ENCODE measurements at regions not wholly inside any gene's neighbourhood (a gene's known extent, or its start where the extent isn't known, plus 50 kb on each side); places are given as distances from the start of the nearest gene placed in this dataset.
"Not testable (repeated sequence)": the region's sequence is repeated elsewhere in the genome, so short reads cannot be mapped to it uniquely, and the experiment has no call there.

DNA sequence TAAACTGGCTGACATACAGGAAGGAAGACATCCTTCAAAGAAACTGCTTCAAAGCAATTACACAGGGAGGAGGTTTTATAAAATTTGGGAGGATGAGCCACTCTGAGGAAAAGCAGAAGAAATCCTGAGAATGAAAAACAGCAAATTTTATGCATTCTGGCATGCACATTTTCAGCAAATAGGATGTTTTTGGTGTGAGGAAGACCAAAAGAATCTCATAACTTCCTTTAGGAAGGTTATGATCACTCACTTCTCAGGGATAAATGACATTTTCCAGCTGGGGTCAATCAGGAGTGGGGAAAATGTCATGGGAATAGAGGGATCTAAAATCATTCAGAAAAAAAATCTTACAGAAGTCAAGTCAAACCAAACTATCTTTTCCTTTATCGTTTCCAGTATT, 371.7 kb upstream of the CNTN6 start:
- H3K4me3 Mint-ChIP-seq, result no peak overlapping the region
- no peaks in the 10 kb centered on the region for H3K4me1 Mint-ChIP-seq
- DNase-seq, result no peak
- H3K9me3 Mint-ChIP-seq, result peaks cover 0 to 12% (median 4%) of the 10 kb centered on the region in 7 donors
- no peaks in the 10 kb centered on the region for H3K27me3 Mint-ChIP-seq
- no peak for ATAC-seq (ENCODE audit: low read depth in 2 of 2)
- no peaks in the 10 kb centered on the region for H3K36me3 Mint-ChIP-seq
- H3K27ac Mint-ChIP-seq, result no peak overlapping the region

DNA sequence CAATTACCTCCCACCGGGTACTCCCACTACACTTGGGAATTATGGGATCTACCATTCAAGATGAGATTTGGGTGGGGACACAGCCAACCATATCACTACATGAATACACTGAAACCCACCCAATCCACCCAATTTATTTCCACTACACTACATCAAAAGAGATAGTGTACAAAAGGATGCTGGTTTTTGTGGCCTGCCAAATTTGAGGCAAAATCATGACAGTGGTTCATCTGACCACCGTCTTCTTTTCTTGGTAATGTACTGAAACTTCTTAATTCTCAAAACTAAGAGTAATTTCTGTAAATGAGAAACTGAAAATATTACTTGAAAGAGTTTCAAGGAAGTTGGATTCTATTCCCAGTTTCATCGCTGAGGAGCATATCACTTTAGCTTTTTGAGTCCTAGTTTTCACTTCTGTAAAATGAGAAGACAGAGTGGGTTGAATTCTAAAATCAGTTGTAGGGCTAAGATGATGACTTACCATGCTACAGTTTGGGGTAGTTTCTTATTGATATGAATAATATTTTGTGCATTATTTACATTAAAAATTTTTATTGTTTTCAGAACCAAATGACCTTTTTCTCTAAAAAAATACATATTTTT, 360.4 kb upstream of the CNTN6 start:
- Mint-ChIP-seq H3K9me3 (peaks cover 0 to 19% (median 2%) of the 10 kb centered on the region in 7 donors), H3K27me3 (no peaks in the 10 kb centered on the region), H3K4me1 (no peaks in the 10 kb centered on the region), H3K36me3 (no peaks in the 10 kb centered on the region), H3K27ac (no peak overlapping the region), H3K4me3 (no peak overlapping the region)
- no peak for DNase-seq
- ATAC-seq (ENCODE audit: low read depth in 2 of 2), result no peak

DNA sequence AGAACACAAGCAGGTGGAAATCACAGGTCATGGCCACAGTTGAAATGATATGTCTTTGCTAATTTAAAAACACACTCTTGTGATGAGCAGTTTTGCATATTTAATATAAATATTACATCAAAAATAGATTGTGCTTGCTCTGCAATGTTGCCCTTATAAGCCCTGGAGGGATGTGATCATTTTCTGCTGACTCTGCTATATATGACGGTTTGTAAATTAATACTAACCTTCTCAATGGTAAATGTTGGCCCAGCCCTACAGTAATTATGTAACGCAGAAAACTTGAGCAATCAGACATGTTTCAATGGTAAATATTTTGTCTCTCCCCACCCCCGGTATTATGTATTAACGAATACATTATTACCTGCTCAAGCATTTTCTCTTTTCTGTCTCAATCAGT, 359.5 kb upstream of the CNTN6 start:
- Mint-ChIP-seq H3K27ac (no peak overlapping the region), H3K4me3 (no peak overlapping the region), H3K9me3 (peaks cover 0 to 19% (median 0%) of the 10 kb centered on the region in 7 donors), H3K27me3 (no peaks in the 10 kb centered on the region), H3K36me3 (no peaks in the 10 kb centered on the region), H3K4me1 (no peaks in the 10 kb centered on the region)
- DNase-seq (no peak), ATAC-seq (ENCODE audit: low read depth in 2 of 2) (no peak)

- H3K4me1 Mint-ChIP-seq, result no peaks in the 10 kb centered on the region
- H3K4me3 Mint-ChIP-seq, result no peak overlapping the region
- H3K9me3 Mint-ChIP-seq, result peaks cover 0 to 11% (median 5%) of the 10 kb centered on the region in 7 donors
- H3K36me3 Mint-ChIP-seq, result no peaks in the 10 kb centered on the region
- ATAC-seq (ENCODE audit: low read depth in 2 of 2) (no peak), DNase-seq (no peak)
- H3K27me3 Mint-ChIP-seq, result no peaks in the 10 kb centered on the region
- H3K27ac Mint-ChIP-seq, result no peak overlapping the region
These were observed 335.1 kb upstream of the CNTN6 start for GRCh38 chr3:757711-758110.

GRCh38 chr3:759106-759505, 333.7 kb upstream of the CNTN6 start:
- ATAC-seq (ENCODE audit: low read depth in 2 of 2) (no peak), DNase-seq (no peak)
- H3K27me3 Mint-ChIP-seq, result no peaks in the 10 kb centered on the region
- peaks cover 0 to 11% (median 4%) of the 10 kb centered on the region in 7 donors for H3K9me3 Mint-ChIP-seq
- H3K27ac Mint-ChIP-seq, result no peak overlapping the region
- no peak overlapping the region for H3K4me3 Mint-ChIP-seq
- H3K36me3 Mint-ChIP-seq, result no peaks in the 10 kb centered on the region
- H3K4me1 Mint-ChIP-seq, result no peaks in the 10 kb centered on the region

GRCh38 chr3:773433-773832, 319.4 kb upstream of the CNTN6 start:
- H3K4me3 Mint-ChIP-seq, result not testable (repeated sequence)

GRCh38 chr3:775178-775880, 317.5 kb upstream of the CNTN6 start:
- no peak for DNase-seq

More at GRCh38 chr3:773433-773832, 319.4 kb upstream of the CNTN6 start:
- not testable (repeated sequence) for H3K27me3 Mint-ChIP-seq; H3K4me1 Mint-ChIP-seq; DNase-seq; H3K27ac Mint-ChIP-seq; H3K36me3 Mint-ChIP-seq; ATAC-seq (ENCODE audit: low read depth in 2 of 2)
- peaks cover 0 to 15% (median 5%) of the 10 kb centered on the region in 7 donors for H3K9me3 Mint-ChIP-seq

DNA sequence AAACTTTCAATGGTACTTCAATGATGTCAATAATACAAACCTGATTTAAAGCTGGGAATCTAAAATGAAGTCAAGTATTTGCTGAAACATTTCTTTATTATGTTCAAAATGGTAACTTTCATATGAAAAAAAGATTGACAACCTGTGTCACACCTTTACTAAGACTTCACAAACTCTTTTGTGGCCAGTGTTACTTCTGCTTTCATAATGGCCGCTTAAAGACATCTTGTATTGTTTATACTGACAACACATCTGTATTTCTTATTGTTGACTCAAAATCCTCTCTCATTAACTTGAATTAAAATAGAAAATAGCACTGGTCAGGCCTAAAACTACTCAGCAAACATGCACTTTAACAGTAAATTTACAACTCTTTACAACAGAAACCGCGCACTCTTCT, 312.3 kb upstream of the CNTN6 start:
- no peak for ATAC-seq (ENCODE audit: low read depth in 2 of 2)
- H3K4me3 Mint-ChIP-seq, result no peak overlapping the region
- no peak for DNase-seq
- H3K36me3 Mint-ChIP-seq, result no peaks in the 10 kb centered on the region
- no peak overlapping the region for H3K27ac Mint-ChIP-seq
- H3K27me3 Mint-ChIP-seq, result no peaks in the 10 kb centered on the region
- peaks cover 0 to 13% (median 6%) of the 10 kb centered on the region in 7 donors for H3K9me3 Mint-ChIP-seq
- H3K4me1 Mint-ChIP-seq, result no peaks in the 10 kb centered on the region

More at GRCh38 chr3:775178-775880, 317.5 kb upstream of the CNTN6 start:
- no peak for ATAC-seq (ENCODE audit: low read depth in 2 of 2)
- no peaks in the 10 kb centered on the region for H3K36me3 Mint-ChIP-seq
- H3K27me3 Mint-ChIP-seq, result no peaks in the 10 kb centered on the region
- peaks cover 0 to 15% (median 4%) of the 10 kb centered on the region in 7 donors for H3K9me3 Mint-ChIP-seq
- H3K4me1 Mint-ChIP-seq, result no peaks in the 10 kb centered on the region
- no peak overlapping the region for H3K27ac Mint-ChIP-seq
- H3K4me3 Mint-ChIP-seq, result no peak overlapping the region

GRCh38 chr3:791442-791841, 301.4 kb upstream of the CNTN6 start:
- DNase-seq (no peak), ATAC-seq (ENCODE audit: low read depth in 2 of 2) (no peak)
- no peaks in the 10 kb centered on the region for H3K36me3 Mint-ChIP-seq
- H3K27me3 Mint-ChIP-seq, result no peaks in the 10 kb centered on the region
- H3K4me3 Mint-ChIP-seq, result no peak overlapping the region
- no peaks in the 10 kb centered on the region for H3K4me1 Mint-ChIP-seq
- peaks cover 0 to 18% (median 0%) of the 10 kb centered on the region in 7 donors for H3K9me3 Mint-ChIP-seq
- no peak overlapping the region for H3K27ac Mint-ChIP-seq

- H3K9me3 Mint-ChIP-seq, result peaks cover 0 to 17% (median 1%) of the 10 kb centered on the region in 7 donors
- DNase-seq (no peak), ATAC-seq (ENCODE audit: low read depth in 2 of 2) (no peak)
- H3K36me3 Mint-ChIP-seq, result no peaks in the 10 kb centered on the region
- H3K4me1 Mint-ChIP-seq, result no peaks in the 10 kb centered on the region
- H3K27me3 Mint-ChIP-seq, result no peaks in the 10 kb centered on the region
- no peak overlapping the region for H3K27ac Mint-ChIP-seq
- no peak overlapping the region for H3K4me3 Mint-ChIP-seq
These were observed 300.2 kb upstream of the CNTN6 start for GRCh38 chr3:792630-793029.

GRCh38 chr3:804211-804610, 288.6 kb upstream of the CNTN6 start:
- Mint-ChIP-seq H3K27ac (no peak overlapping the region), H3K4me3 (no peak overlapping the region), H3K4me1 (no peaks in the 10 kb centered on the region), H3K9me3 (peaks cover 0 to 4% (median 0%) of the 10 kb centered on the region in 7 donors), H3K27me3 (no peaks in the 10 kb centered on the region), H3K36me3 (no peaks in the 10 kb centered on the region)
- ATAC-seq (ENCODE audit: low read depth in 2 of 2), result no peak
- DNase-seq, result no peak

DNA sequence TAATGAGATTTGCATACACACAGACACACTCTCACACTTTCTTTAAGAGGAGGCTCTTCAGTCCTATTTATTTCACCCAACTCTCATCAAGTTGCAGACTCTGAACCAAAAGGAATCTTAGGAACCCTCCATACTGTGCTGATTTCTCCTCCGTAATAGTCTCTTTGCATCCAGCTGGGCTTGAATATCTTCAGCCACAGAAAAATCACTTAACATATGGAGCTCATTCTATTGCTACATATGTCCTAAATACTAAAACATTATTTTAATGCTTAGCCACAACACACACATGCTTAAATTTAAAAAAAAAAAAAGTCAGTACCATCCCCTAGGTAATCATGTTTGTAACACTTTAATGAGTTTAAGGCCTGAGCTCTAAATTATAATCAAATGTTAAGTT, 287.5 kb upstream of the CNTN6 start:
- no peak for ATAC-seq (ENCODE audit: low read depth in 2 of 2)
- Mint-ChIP-seq H3K9me3 (peaks cover 0 to 4% (median 0%) of the 10 kb centered on the region in 7 donors), H3K4me1 (no peaks in the 10 kb centered on the region), H3K36me3 (no peaks in the 10 kb centered on the region), H3K4me3 (no peak overlapping the region), H3K27me3 (no peaks in the 10 kb centered on the region), H3K27ac (no peak overlapping the region)
- no peak for DNase-seq

DNA sequence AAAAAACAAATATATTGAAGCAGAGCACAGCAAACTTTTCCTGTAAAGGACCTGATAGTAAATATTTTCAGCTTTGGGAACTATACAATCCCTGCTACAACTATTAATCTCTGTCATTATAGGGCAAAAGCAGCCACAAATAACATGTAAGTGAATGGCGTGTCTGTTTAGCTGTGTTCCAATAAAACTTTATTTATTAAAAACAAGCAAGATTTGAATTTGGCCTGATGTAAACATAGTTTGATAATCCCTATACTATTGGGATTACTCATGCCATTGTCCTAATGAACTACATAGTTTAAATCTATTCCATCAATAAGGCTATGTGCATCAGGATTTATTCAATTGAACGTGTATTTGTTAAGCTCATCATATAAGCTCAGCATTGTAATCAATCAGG, 286.8 kb upstream of the CNTN6 start:
- Mint-ChIP-seq H3K4me1 (no peaks in the 10 kb centered on the region), H3K4me3 (no peak overlapping the region), H3K27me3 (no peaks in the 10 kb centered on the region), H3K9me3 (peaks cover 0 to 4% (median 0%) of the 10 kb centered on the region in 7 donors), H3K36me3 (no peaks in the 10 kb centered on the region), H3K27ac (no peak overlapping the region)
- ATAC-seq (ENCODE audit: low read depth in 2 of 2), result no peak
- DNase-seq, result no peak

- peaks cover 4 to 30% (median 15%) of the 10 kb centered on the region in 7 donors for H3K9me3 Mint-ChIP-seq
- no peak overlapping the region for H3K27ac Mint-ChIP-seq
- no peaks in the 10 kb centered on the region for H3K27me3 Mint-ChIP-seq
- ATAC-seq (ENCODE audit: low read depth in 2 of 2) (no peak), DNase-seq (no peak)
- H3K4me1 Mint-ChIP-seq, result no peaks in the 10 kb centered on the region
- H3K36me3 Mint-ChIP-seq, result no peaks in the 10 kb centered on the region
- no peak overlapping the region for H3K4me3 Mint-ChIP-seq
These were observed 276.2 kb upstream of the CNTN6 start for GRCh38 chr3:816605-817004.

All from naive B cell (primary cell).